Astrocyte (in vitro differentiated cells and primary cell): ENCODE measurements at regions not wholly inside any gene's neighbourhood (a gene's known extent, or its start where the extent isn't known, plus 50 kb on each side); places are given as distances from the start of the nearest gene placed in this dataset.

Experiments used
- DNase-seq: peaks from one replicate; pipeline ENCODE4 v3.0.0-alpha.2; 2010; ENCODE audit warnings: low read depth
- FAIRE-seq: peaks from 2 replicates; lab custom pipeline; 2011; peaks lifted over from hg19 to GRCh38; lab: Jason Lieb, UNC
- H2AFZ ChIP-seq: 2 replicates; pipeline ENCODE4 v1.6.0; 2012; ENCODE audit warnings: low read depth, low read length, inconsistent platforms
- H3K27ac ChIP-seq: 2 replicates; pipeline ENCODE4 v1.5.1; 2011; ENCODE audit warnings: low read depth, low read length, inconsistent platforms
- H3K27me3 ChIP-seq: 2 replicates; pipeline ENCODE4 v1.6.0; 2011; ENCODE audit warnings: low read length, inconsistent platforms; ENCODE audit not compliant: insufficient read depth
- H3K36me3 ChIP-seq: 2 replicates; pipeline ENCODE4 v1.5.1; 2011; ENCODE audit warnings: low read length, inconsistent platforms; ENCODE audit not compliant: insufficient read depth
- H3K4me1 ChIP-seq: 2 replicates; pipeline ENCODE4 v1.5.1; 2011; ENCODE audit warnings: low read length, inconsistent platforms; ENCODE audit not compliant: insufficient read depth
- H3K4me2 ChIP-seq: 2 replicates; pipeline ENCODE4 v1.6.0; 2012; ENCODE audit warnings: low read length, inconsistent platforms
- H3K4me3 ChIP-seq: 2 replicates; pipeline ENCODE4 v1.5.1; 2011; ENCODE audit warnings: low read depth, mild to moderate bottlenecking, low read length, inconsistent platforms; ENCODE audit not compliant: insufficient read depth
- H3K79me2 ChIP-seq: 2 replicates; pipeline ENCODE4 v1.6.0; 2012; ENCODE audit warnings: mild to moderate bottlenecking, low read length, inconsistent platforms; ENCODE audit not compliant: insufficient read depth
- H3K9ac ChIP-seq: 2 replicates; pipeline ENCODE4 v1.6.0; 2012; ENCODE audit warnings: mild to moderate bottlenecking, low read length, inconsistent platforms
- H3K9me3 ChIP-seq: 2 replicates; pipeline ENCODE4 v1.5.1; 2012; ENCODE audit warnings: low read depth, mild to moderate bottlenecking, low read length, inconsistent platforms; ENCODE audit not compliant: insufficient read depth
- H4K20me1 ChIP-seq: 2 replicates; pipeline ENCODE4 v1.6.0; 2012; ENCODE audit warnings: low read length, inconsistent platforms; ENCODE audit not compliant: insufficient read depth
- H3K27ac Mint-ChIP-seq: one replicate; pipeline ENCODE4 v1.8.0; 2021; ENCODE audit warnings: mild to moderate bottlenecking, mixed read lengths; ENCODE audit not compliant: unreplicated experiment
- H3K27me3 Mint-ChIP-seq: one replicate; pipeline ENCODE4 v1.8.0; 2021; ENCODE audit warnings: low read depth, mixed read lengths; ENCODE audit not compliant: unreplicated experiment
- H3K36me3 Mint-ChIP-seq: one replicate; pipeline ENCODE4 v1.8.0; 2021; ENCODE audit warnings: low read depth, mixed read lengths; ENCODE audit not compliant: unreplicated experiment
- H3K4me1 Mint-ChIP-seq: one replicate; pipeline ENCODE4 v1.8.0; 2021; ENCODE audit warnings: low read depth, mixed read lengths; ENCODE audit not compliant: unreplicated experiment
- H3K4me3 Mint-ChIP-seq: one replicate; pipeline ENCODE4 v1.8.0; 2021; ENCODE audit warnings: mild to moderate bottlenecking, moderate library complexity, mixed read lengths; ENCODE audit not compliant: unreplicated experiment
- H3K9me3 Mint-ChIP-seq: one replicate; pipeline ENCODE4 v1.8.0; 2021; ENCODE audit warnings: mild to moderate bottlenecking, mixed read lengths; ENCODE audit not compliant: unreplicated experiment
- EZH2 ChIP-seq: IDR thresholded peaks from 2 replicates; pipeline ENCODE4 v1.6.1; 2012; ENCODE audit warnings: mild to moderate bottlenecking, low read length, inconsistent platforms; ENCODE audit not compliant: insufficient read depth
- TF ChIP-seq, protein P1 (sequence below): IDR thresholded peaks from 2 replicates; pipeline ENCODE4 v1.5.1; 2011; ENCODE audit warnings: low read depth, mild to moderate bottlenecking, inconsistent platforms, low read length, moderate library complexity; ENCODE audit not compliant: insufficient read depth

DNA sequence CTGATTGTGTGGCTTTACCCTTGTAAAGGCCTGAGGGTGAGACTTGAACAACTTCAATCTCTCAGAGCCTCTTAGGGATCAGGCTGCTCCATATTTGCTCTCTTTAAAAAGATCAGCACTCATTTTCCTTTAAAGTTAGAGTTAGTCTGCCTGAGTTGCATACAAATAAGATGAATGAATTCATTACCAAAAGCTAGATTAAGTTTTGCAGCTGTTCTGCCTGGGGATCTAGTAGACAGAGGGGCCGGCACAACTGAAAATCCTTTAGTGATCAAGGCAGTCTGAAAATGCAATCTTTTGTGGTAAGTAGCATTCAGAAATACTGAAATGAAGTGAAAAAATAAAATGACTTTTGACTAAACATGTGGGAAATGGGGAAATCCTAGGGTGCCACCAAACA is 264.0 kb downstream of the MAN2A1 start:
- FAIRE-seq (no peak), DNase-seq (no peak)
- no peak overlapping the region for H3K4me3 ChIP-seq
- Mint-ChIP-seq H3K9me3 (peaks cover 2% of the 10 kb centered on the region), H3K4me3 (no peak overlapping the region), H3K4me1 (peaks cover 7% of the 10 kb centered on the region), H3K36me3 (no peaks in the 10 kb centered on the region), H3K27me3 (no peaks in the 10 kb centered on the region), H3K27ac (no peak overlapping the region)
- H3K27me3 ChIP-seq, result no peaks in the 10 kb centered on the region
- no peaks in the 10 kb centered on the region for H3K79me2 ChIP-seq
- no peaks in the 10 kb centered on the region for H3K36me3 ChIP-seq
- no peaks in the 10 kb centered on the region for H3K9me3 ChIP-seq
- H3K4me1 ChIP-seq, result no peaks in the 10 kb centered on the region
- H4K20me1 ChIP-seq, result no peaks in the 10 kb centered on the region
- H3K9ac ChIP-seq, result no peak overlapping the region
- H3K27ac ChIP-seq, result no peak overlapping the region
- H3K4me2 ChIP-seq, result no peak overlapping the region
- no peak overlapping the region for H2AFZ ChIP-seq
- TF ChIP-seq EZH2, result no peak
- TF ChIP-seq, protein P1, sequence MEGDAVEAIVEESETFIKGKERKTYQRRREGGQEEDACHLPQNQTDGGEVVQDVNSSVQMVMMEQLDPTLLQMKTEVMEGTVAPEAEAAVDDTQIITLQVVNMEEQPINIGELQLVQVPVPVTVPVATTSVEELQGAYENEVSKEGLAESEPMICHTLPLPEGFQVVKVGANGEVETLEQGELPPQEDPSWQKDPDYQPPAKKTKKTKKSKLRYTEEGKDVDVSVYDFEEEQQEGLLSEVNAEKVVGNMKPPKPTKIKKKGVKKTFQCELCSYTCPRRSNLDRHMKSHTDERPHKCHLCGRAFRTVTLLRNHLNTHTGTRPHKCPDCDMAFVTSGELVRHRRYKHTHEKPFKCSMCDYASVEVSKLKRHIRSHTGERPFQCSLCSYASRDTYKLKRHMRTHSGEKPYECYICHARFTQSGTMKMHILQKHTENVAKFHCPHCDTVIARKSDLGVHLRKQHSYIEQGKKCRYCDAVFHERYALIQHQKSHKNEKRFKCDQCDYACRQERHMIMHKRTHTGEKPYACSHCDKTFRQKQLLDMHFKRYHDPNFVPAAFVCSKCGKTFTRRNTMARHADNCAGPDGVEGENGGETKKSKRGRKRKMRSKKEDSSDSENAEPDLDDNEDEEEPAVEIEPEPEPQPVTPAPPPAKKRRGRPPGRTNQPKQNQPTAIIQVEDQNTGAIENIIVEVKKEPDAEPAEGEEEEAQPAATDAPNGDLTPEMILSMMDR, result no peak

DNA sequence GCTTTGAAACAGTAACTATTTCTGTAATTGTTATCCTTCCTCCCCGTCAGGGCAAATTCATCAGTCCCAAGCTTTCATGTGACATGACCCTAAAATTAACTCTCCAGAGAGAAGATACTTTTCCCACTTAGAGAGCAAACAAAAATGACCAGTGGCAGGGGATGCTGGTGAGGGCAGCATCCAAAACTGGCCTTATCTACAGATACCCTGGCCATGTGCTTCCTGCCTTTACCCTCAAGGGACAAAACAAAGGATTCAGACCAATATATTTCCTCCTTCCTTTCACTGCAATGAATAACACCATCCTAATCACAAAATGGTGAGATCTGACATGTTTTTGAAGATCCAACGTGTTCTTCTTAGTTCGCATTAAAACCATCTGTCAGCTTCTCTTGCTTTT is 267.2 kb downstream of the MAN2A1 start:
- Mint-ChIP-seq H3K36me3 (no peaks in the 10 kb centered on the region), H3K9me3 (no peaks in the 10 kb centered on the region), H3K27me3 (no peaks in the 10 kb centered on the region), H3K27ac (no peak overlapping the region), H3K4me3 (no peak overlapping the region), H3K4me1 (peaks cover 7% of the 10 kb centered on the region)
- no peak overlapping the region for H3K27ac ChIP-seq
- no peak overlapping the region for H3K9ac ChIP-seq
- H3K4me1 ChIP-seq, result no peaks in the 10 kb centered on the region
- H3K27me3 ChIP-seq, result no peaks in the 10 kb centered on the region
- H3K79me2 ChIP-seq, result no peaks in the 10 kb centered on the region
- TF ChIP-seq, protein P1, result no peak
- no peak for TF ChIP-seq EZH2
- DNase-seq (no peak), FAIRE-seq (no peak)
- H2AFZ ChIP-seq, result no peak overlapping the region
- H3K4me3 ChIP-seq, result no peak overlapping the region
- no peaks in the 10 kb centered on the region for H3K9me3 ChIP-seq
- H4K20me1 ChIP-seq, result no peaks in the 10 kb centered on the region
- no peak overlapping the region for H3K4me2 ChIP-seq
- no peaks in the 10 kb centered on the region for H3K36me3 ChIP-seq

DNA sequence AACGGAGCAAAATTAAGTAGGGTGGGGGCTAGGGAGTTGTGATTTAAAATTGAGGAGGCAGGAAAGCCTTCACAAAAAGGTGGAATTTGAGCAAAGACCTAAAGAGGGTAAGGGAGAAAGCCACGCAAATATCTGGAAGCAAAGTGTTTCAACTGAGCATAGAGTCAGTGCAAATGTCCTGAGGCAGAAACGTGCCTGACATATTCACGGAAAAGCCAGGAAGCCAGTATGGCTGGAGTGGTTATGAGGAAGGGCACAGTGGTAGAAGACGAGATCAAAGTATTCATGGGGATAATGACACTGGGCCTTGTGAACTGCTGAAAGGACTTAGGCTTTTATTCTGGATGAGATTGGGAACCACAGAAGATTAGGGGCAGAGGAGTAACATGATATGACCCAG is 268.4 kb downstream of the MAN2A1 start:
- peaks cover 7% of the 10 kb centered on the region for H3K4me1 Mint-ChIP-seq
- H3K36me3 Mint-ChIP-seq, result no peaks in the 10 kb centered on the region
- no peak overlapping the region for H3K4me3 ChIP-seq
- FAIRE-seq (no peak), DNase-seq (no peak)
- no peaks in the 10 kb centered on the region for H3K79me2 ChIP-seq
- no peak overlapping the region for H3K27ac ChIP-seq
- no peaks in the 10 kb centered on the region for H3K36me3 ChIP-seq
- no peaks in the 10 kb centered on the region for H3K4me1 ChIP-seq
- H3K9me3 ChIP-seq, result no peaks in the 10 kb centered on the region
- no peak overlapping the region for H3K4me3 Mint-ChIP-seq
- H3K27me3 Mint-ChIP-seq, result no peaks in the 10 kb centered on the region
- H3K9me3 Mint-ChIP-seq, result no peaks in the 10 kb centered on the region
- H4K20me1 ChIP-seq, result no peaks in the 10 kb centered on the region
- H3K27ac Mint-ChIP-seq, result no peak overlapping the region
- TF ChIP-seq, protein P1, result no peak
- TF ChIP-seq EZH2, result no peak
- no peaks in the 10 kb centered on the region for H3K27me3 ChIP-seq
- no peak overlapping the region for H2AFZ ChIP-seq
- no peak overlapping the region for H3K4me2 ChIP-seq
- no peak overlapping the region for H3K9ac ChIP-seq
